ENCODE measurements at regions not wholly inside any gene's neighbourhood (a gene's known extent, or its start where the extent isn't known, plus 50 kb on each side); places are given as distances from the start of the nearest gene placed in this dataset.
A peak's percentile ranks its signal among the peaks of the same experiment; 100 is the strongest.

DNA sequence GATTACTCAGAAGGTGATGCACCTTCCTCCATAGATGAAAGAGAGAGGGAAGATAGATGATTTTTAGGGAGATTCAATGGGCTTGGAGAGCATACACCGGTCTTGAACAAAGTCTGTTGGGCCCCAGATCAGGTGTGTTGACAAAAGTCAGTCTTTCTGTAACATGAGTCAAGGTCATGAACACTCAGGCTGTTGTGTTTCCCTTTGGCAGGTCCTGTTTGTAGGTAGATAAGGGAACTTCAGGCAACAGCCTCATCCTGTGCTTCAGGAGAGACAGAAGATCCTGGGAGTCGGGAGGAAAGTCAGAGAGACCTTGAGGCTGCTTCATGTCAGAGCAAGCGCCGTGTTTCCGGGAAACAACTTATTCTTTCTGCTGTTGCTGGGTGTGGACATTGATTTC lies 703.1 kb downstream of the BRD1 start (continued):
- TF ChIP-seq, protein P1, sequence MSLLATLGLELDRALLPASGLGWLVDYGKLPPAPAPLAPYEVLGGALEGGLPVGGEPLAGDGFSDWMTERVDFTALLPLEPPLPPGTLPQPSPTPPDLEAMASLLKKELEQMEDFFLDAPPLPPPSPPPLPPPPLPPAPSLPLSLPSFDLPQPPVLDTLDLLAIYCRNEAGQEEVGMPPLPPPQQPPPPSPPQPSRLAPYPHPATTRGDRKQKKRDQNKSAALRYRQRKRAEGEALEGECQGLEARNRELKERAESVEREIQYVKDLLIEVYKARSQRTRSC (CRISPR knock-in tag; IDR thresholded peaks at IDR 0.05; ENCODE audit: low read depth): no peak
- no peak for TF ChIP-seq SUZ12 (IDR thresholded peaks at IDR 0.05; ENCODE audit: low read depth, low read length)
- peak; percentile 87 for TF ChIP-seq RXRB (CRISPR knock-in tag; IDR thresholded peaks at IDR 0.05; ENCODE audit: borderline replicate concordance)
- TF ChIP-seq DMAP1 (CRISPR knock-in tag; IDR thresholded peaks at IDR 0.05): no peak
- TF ChIP-seq, protein P2, sequence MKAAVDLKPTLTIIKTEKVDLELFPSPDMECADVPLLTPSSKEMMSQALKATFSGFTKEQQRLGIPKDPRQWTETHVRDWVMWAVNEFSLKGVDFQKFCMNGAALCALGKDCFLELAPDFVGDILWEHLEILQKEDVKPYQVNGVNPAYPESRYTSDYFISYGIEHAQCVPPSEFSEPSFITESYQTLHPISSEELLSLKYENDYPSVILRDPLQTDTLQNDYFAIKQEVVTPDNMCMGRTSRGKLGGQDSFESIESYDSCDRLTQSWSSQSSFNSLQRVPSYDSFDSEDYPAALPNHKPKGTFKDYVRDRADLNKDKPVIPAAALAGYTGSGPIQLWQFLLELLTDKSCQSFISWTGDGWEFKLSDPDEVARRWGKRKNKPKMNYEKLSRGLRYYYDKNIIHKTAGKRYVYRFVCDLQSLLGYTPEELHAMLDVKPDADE (CRISPR knock-in tag; IDR thresholded peaks at IDR 0.05): no peak
- TF ChIP-seq CSRNP2 (CRISPR knock-in tag; conservative IDR thresholded peaks at IDR 0.05; ENCODE audit: low read depth): no peak
- TF ChIP-seq ZNF24 (IDR thresholded peaks at IDR 0.05): no peak
- no peak for TF ChIP-seq IRF1 (CRISPR knock-in tag; IDR thresholded peaks at IDR 0.05; ENCODE audit: low read depth)
- no peak for TF ChIP-seq ZNF678 (CRISPR knock-in tag; IDR thresholded peaks at IDR 0.05)
- no peak for TF ChIP-seq ZBTB46 (CRISPR knock-in tag; IDR thresholded peaks at IDR 0.05; ENCODE audit: borderline replicate concordance)
- no peak for TF ChIP-seq NFE2L2 (IDR thresholded peaks at IDR 0.05; ENCODE audit: low read length)
- peak; percentile 34; the same call in 1 of the 2 replicates for TF ChIP-seq SOX5 (CRISPR knock-in tag; IDR thresholded peaks at IDR 0.05; ENCODE audit: borderline replicate concordance)
- TF ChIP-seq ZC3H13 (CRISPR knock-in tag; IDR thresholded peaks at IDR 0.05): no peak
- TF ChIP-seq RORA (CRISPR knock-in tag; IDR thresholded peaks at IDR 0.05): no peak
- peak; percentile 56; the same call in 1 of the 2 replicates for TF ChIP-seq RARA (CRISPR knock-in tag; IDR thresholded peaks at IDR 0.05)
- no peak for TF ChIP-seq SOX6 (IDR thresholded peaks at IDR 0.05)
- peak; percentile 62; the same call in 1 of the 2 replicates for TF ChIP-seq SOX6 (CRISPR knock-in tag; IDR thresholded peaks at IDR 0.05)
- TF ChIP-seq TBL1XR1 (IDR thresholded peaks at IDR 0.05; ENCODE audit: borderline replicate concordance, low read length, partially characterized antibody): peak; percentile 69
- no peak for TF ChIP-seq HOXA5 (CRISPR knock-in tag; IDR thresholded peaks at IDR 0.05)
- no peak for TF ChIP-seq KLF11 (CRISPR knock-in tag; IDR thresholded peaks at IDR 0.05)
- no peak for TF ChIP-seq POLR2AphosphoS2 (IDR thresholded peaks at IDR 0.05; ENCODE audit: low read depth, low read length)
- TF ChIP-seq TFAP4 (IDR thresholded peaks at IDR 0.05; ENCODE audit: borderline replicate concordance, low read depth): peak; percentile 86; the same call in 1 of the 2 replicates
- no peak for TF ChIP-seq CEBPG (CRISPR knock-in tag; IDR thresholded peaks at IDR 0.05)
- TF ChIP-seq, protein P3, sequence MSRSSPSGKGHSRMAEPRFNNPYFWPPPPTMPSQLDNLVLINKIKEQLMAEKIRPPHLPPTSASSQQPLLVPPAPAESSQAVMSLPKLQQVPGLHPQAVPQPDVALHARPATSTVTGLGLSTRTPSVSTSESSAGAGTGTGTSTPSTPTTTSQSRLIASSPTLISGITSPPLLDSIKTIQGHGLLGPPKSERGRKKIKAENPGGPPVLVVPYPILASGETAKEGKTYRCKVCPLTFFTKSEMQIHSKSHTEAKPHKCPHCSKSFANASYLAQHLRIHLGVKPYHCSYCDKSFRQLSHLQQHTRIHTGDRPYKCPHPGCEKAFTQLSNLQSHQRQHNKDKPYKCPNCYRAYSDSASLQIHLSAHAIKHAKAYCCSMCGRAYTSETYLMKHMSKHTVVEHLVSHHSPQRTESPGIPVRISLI (CRISPR knock-in tag; IDR thresholded peaks at IDR 0.05; ENCODE audit: borderline replicate concordance): no peak
- TF ChIP-seq NCOA2 (CRISPR knock-in tag; IDR thresholded peaks at IDR 0.05): 0 out of 2 replicates have a peak, but pooled peaks have one; percentile 16
- TF ChIP-seq SIX4 (CRISPR knock-in tag; IDR thresholded peaks at IDR 0.05): peak; percentile 92

Data from HepG2 (cell line).